Right atrium auricular region (tissue), 2 donors: ENCODE measurements at regions not wholly inside any gene's neighbourhood (a gene's known extent, or its start where the extent isn't known, plus 50 kb on each side); places are given as distances from the start of the nearest gene placed in this dataset.

Experiments used
- DNase-seq: peaks from one replicate; pipeline ENCODE4 v3.0.0-alpha.2; 2019; ENCODE audit warnings: low spot score
- H3K27ac ChIP-seq, 2 donors: fragments of 200-600 bp; sonication (generic); 1 replicate in 1 of 2; 2 replicates in 1 of 2; pipeline ENCODE4 v1.5.1; 2016 to 2019
- H3K27me3 ChIP-seq, 2 donors: fragments of 200-600 bp; sonication (generic); one replicate each; pipeline versions ENCODE4 v1.5.1 to v1.6.0; 2017 to 2019
- H3K36me3 ChIP-seq: fragments of 200-600 bp; sonication (generic); one replicate; pipeline ENCODE4 v1.5.1; 2016
- H3K4me1 ChIP-seq, 2 donors: fragments of 200-600 bp; sonication (generic); one replicate each; pipeline versions ENCODE4 v1.5.1 to v1.6.0; 2017 to 2019
- H3K4me3 ChIP-seq, 2 donors: fragments of 200-600 bp; sonication (generic); 1 replicate in 1 of 2; 2 replicates in 1 of 2; pipeline ENCODE4 v1.5.1; 2017 to 2019; ENCODE audit warnings: mild to moderate bottlenecking in 1 of 2, moderate library complexity in 1 of 2
- H3K9me3 ChIP-seq, 2 donors: fragments of 200-600 bp; sonication (generic); one replicate each; pipeline ENCODE4 v1.5.1; 2019
- CTCF ChIP-seq, 2 donors: fragments of 200-600 bp; sonication (generic); IDR thresholded peaks; one replicate each; pipeline ENCODE4 v1.5.1; 2019; ENCODE audit warnings: antibody characterized with exemption in 2 of 2

GRCh38 chr9:84403288-84403687 lies 62.7 kb upstream of the SLC28A3 start:
- no peak overlapping the region for H3K27ac ChIP-seq
- no peaks in the 10 kb centered on the region for H3K36me3 ChIP-seq
- peaks cover 0 to 7% of the 10 kb centered on the region in 2 donors for H3K9me3 ChIP-seq
- no peaks in the 10 kb centered on the region for H3K27me3 ChIP-seq
- no peak for TF ChIP-seq CTCF (IDR thresholded peaks at IDR 0.05)
- no peak for DNase-seq
- H3K4me3 ChIP-seq, result no peak overlapping the region
- no peaks in the 10 kb centered on the region for H3K4me1 ChIP-seq

GRCh38 chr9:84404095-84404686 lies 63.6 kb upstream of the SLC28A3 start:
- no peaks in the 10 kb centered on the region for H3K4me1 ChIP-seq
- no peaks in the 10 kb centered on the region for H3K27me3 ChIP-seq
- peak; percentile 19 to 76 for TF ChIP-seq CTCF (IDR thresholded peaks at IDR 0.05)
- no peak for DNase-seq
- peaks cover 0 to 7% of the 10 kb centered on the region in 2 donors for H3K9me3 ChIP-seq
- H3K4me3 ChIP-seq, result no peak overlapping the region
- no peak overlapping the region for H3K27ac ChIP-seq
- no peaks in the 10 kb centered on the region for H3K36me3 ChIP-seq

- no peak overlapping the region for H3K27ac ChIP-seq
- no peak for TF ChIP-seq CTCF (IDR thresholded peaks at IDR 0.05)
- no peaks in the 10 kb centered on the region for H3K36me3 ChIP-seq
- DNase-seq, result no peak
- H3K27me3 ChIP-seq, result no peaks in the 10 kb centered on the region
- H3K4me1 ChIP-seq, result no peaks in the 10 kb centered on the region
- no peaks in the 10 kb centered on the region for H3K9me3 ChIP-seq
- H3K4me3 ChIP-seq, result no peak overlapping the region
Observed at GRCh38 chr9:84405667-84406066, 65.1 kb upstream of the SLC28A3 start.

GRCh38 chr9:84408416-84408815 lies 67.9 kb upstream of the SLC28A3 start:
- H3K4me3 ChIP-seq, result no peak overlapping the region
- no peaks in the 10 kb centered on the region for H3K9me3 ChIP-seq
- H3K4me1 ChIP-seq, result no peaks in the 10 kb centered on the region
- no peaks in the 10 kb centered on the region for H3K27me3 ChIP-seq
- no peak overlapping the region for H3K27ac ChIP-seq
- TF ChIP-seq CTCF (IDR thresholded peaks at IDR 0.05), result no peak
- DNase-seq, result no peak
- no peaks in the 10 kb centered on the region for H3K36me3 ChIP-seq

GRCh38 chr9:84411683-84412267 lies 71.2 kb upstream of the SLC28A3 start:
- H3K4me1 ChIP-seq, result no peaks in the 10 kb centered on the region
- no peaks in the 10 kb centered on the region for H3K27me3 ChIP-seq
- TF ChIP-seq CTCF (IDR thresholded peaks at IDR 0.05), result no peak
- no peak overlapping the region for H3K27ac ChIP-seq
- no peak for DNase-seq
- H3K9me3 ChIP-seq, result no peaks in the 10 kb centered on the region
- H3K4me3 ChIP-seq, result no peak overlapping the region
- H3K36me3 ChIP-seq, result no peaks in the 10 kb centered on the region

- Histone ChIP-seq H3K27me3 (no peaks in the 10 kb centered on the region), H3K27ac (no peak overlapping the region), H3K4me3 (no peak overlapping the region), H3K9me3 (no peaks in the 10 kb centered on the region), H3K4me1 (no peaks in the 10 kb centered on the region), H3K36me3 (no peaks in the 10 kb centered on the region)
- TF ChIP-seq CTCF (IDR thresholded peaks at IDR 0.05), result no peak
- DNase-seq, result peak; percentile 44
Observed at GRCh38 chr9:84412654-84413053, 72.1 kb upstream of the SLC28A3 start.
